Lower leg skin (tissue), 3 donors: ENCODE measurements at regions not wholly inside any gene's neighbourhood (a gene's known extent, or its start where the extent isn't known, plus 50 kb on each side); places are given as distances from the start of the nearest gene placed in this dataset.

Experiments
- CTCF ChIP-seq, 3 donors: fragments of 450-650 bp; IDR thresholded peaks; one replicate each; pipeline ENCODE4 v1.5.1; 2016; ENCODE audit warnings: antibody characterized with exemption in 3 of 3, mild to moderate bottlenecking in 3 of 3, moderate library complexity in 2 of 3
- POLR2A ChIP-seq, 2 donors: fragments of 450-650 bp; IDR thresholded peaks; one replicate each; pipeline ENCODE4 v1.6.1; 2016 to 2017; ENCODE audit warnings: antibody characterized with exemption in 2 of 2, mild to moderate bottlenecking in 1 of 2, moderate library complexity in 1 of 2

DNA sequence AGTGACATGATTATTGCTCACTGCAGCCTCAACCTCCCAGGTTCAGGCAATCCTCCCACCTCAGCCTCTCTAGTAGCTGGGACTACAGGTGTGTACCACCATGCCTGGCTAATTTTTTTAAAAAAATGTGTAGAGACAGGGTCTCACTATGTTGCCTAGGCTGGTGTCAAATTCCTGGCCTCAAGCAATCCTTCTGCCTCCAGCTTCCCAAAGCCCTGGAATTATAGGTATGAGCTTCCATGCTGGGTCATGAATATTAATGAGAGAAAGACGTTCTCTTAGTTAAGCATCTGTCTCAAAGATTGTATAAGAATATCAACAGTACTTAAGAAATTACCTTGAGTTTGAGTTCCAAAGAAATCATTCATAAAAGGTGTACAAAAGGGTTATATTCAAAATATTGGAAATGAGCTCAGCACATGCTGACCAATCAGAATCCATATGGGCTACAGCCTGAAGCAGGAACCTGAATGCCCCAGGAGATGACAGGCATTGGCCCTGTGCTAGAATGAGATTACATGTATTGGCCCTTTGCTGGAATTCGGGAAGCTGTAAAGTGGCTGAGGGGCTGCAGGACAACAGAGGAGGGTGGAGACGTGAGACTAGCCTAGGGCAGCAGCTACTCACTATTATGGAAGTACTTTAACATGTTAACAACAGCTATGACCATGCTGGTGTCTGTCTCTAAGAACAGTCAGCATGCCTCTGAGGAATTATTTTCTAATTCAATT, 157.0 kb upstream of the CPNE8 start:
- TF ChIP-seq CTCF (IDR thresholded peaks at IDR 0.05) (no peak), POLR2A (IDR thresholded peaks at IDR 0.05) (no peak)
